ENCODE measurements at regions not wholly inside any gene's neighbourhood (a gene's known extent, or its start where the extent isn't known, plus 50 kb on each side); places are given as distances from the start of the nearest gene placed in this dataset.

- DNase-seq = peak; percentile 39 to 47
Observed at GRCh38 chr7:155961241-155962190, 149.3 kb upstream of the SHH start.

GRCh38 chr7:155959894-155960293 is 147.6 kb upstream of the SHH start:
- no peak for DNase-seq

GRCh38 chr7:155956977-155957376 is 144.7 kb upstream of the SHH start:
- DNase-seq = no peak

- no peak for DNase-seq
Observed at GRCh38 chr7:155955367-155955635, 143.0 kb upstream of the SHH start.

GRCh38 chr7:155954550-155955366 is 142.5 kb upstream of the SHH start:
- no peak for DNase-seq

- no peak for DNase-seq
Observed at GRCh38 chr7:155953781-155954549, 141.7 kb upstream of the SHH start.

- DNase-seq = no peak
Observed at GRCh38 chr7:155953501-155953778, 141.2 kb upstream of the SHH start.

GRCh38 chr7:155951554-155952158 is 139.4 kb upstream of the SHH start:
- no peak for DNase-seq

GRCh38 chr7:155950898-155951553 is 138.8 kb upstream of the SHH start:
- no peak for DNase-seq

GRCh38 chr7:155948845-155949244 is 136.6 kb upstream of the SHH start:
- DNase-seq = no peak

GRCh38 chr7:155948423-155948822 is 136.2 kb upstream of the SHH start:
- no peak for DNase-seq

- no peak for DNase-seq
Observed at GRCh38 chr7:155947051-155947450, 134.8 kb upstream of the SHH start.

GRCh38 chr7:155945670-155946325 is 133.5 kb upstream of the SHH start:
- no peak for DNase-seq

GRCh38 chr7:155944901-155945300 is 132.6 kb upstream of the SHH start:
- no peak for DNase-seq

- no peak for DNase-seq
Observed at GRCh38 chr7:155943251-155943899, 131.1 kb upstream of the SHH start.

- no peak for DNase-seq
Observed at GRCh38 chr7:155942226-155942950, 130.1 kb upstream of the SHH start.

GRCh38 chr7:155941688-155942087 is 129.4 kb upstream of the SHH start:
- DNase-seq = no peak

- no peak for DNase-seq
Observed at GRCh38 chr7:155939350-155939749, 127.1 kb upstream of the SHH start.

- DNase-seq = no peak
Observed at GRCh38 chr7:155938129-155938528, 125.9 kb upstream of the SHH start.

GRCh38 chr7:155935726-155936125 is 123.5 kb upstream of the SHH start:
- no peak for DNase-seq
